K562 (cell line): ENCODE measurements at regions not wholly inside any gene's neighbourhood (a gene's known extent, or its start where the extent isn't known, plus 50 kb on each side); places are given as distances from the start of the nearest gene placed in this dataset.

Source experiments
- ATAC-seq: fragments of 200-7000 bp; cut with Tn5 transposase; 3 replicates; pipeline ENCODE4 v1.9.1; 2020; ENCODE audit warnings: moderate library complexity
- BruUV-seq: library from RNA; stranded (reverse); fragments of 400-500 nt; replicated peaks from 2 replicates; lab custom pipeline; 2021; lab: Mats Ljungman, UMichigan
- CTCF ChIA-PET: fragments of 300-600 bp; formaldehyde crosslinking; extraction: SDS; loops from one replicate; lab custom pipeline; 2021; ENCODE audit warnings: low intra/inter-chr PET ratio; lab: Yijun Ruan, JAX
- POLR2A ChIA-PET: fragments of 300-600, 350-650 bp; sonication (Branson Sonifier 250); formaldehyde crosslinking; extraction: SDS; loops from one replicate; lab custom pipeline; 2021; ENCODE audit warnings: antibody characterized with exemption, inconsistent platforms; lab: Yijun Ruan, JAX
- DNase-seq, 4 experiments: peaks; one replicate each; pipeline versions ENCODE4 v3.0.0 to v3.0.0-alpha.2; 2011 to 2018; ENCODE audit warnings: low spot score in 3 of 4, mixed read lengths in 3 of 4; ENCODE audit errors: extremely low read depth in 1 of 4
- FAIRE-seq: peaks from 2 replicates; lab custom pipeline; 2011; peaks lifted over from hg19 to GRCh38; lab: Jason Lieb, UNC
- H2AFZ ChIP-seq: 2 replicates; pipeline ENCODE4 v1.6.0; 2011; ENCODE audit warnings: low read depth, low read length, control low read depth, inconsistent platforms
- H3K27ac ChIP-seq: fragments of 200-600 bp; 3 replicates; pipeline ENCODE4 v1.8.0; 2011; ENCODE audit warnings: low read depth, mild to moderate bottlenecking, control low read depth, inconsistent platforms, low read length, moderate library complexity, mixed read lengths; ENCODE audit errors: extremely low read depth
- H3K27me3 ChIP-seq, 2 experiments: fragments of 300-600 bp in 1 of 2; 2 replicates in 1 of 2; 3 replicates in 1 of 2; pipeline versions ENCODE4 v1.6.0 to v1.8.0; 2011; ENCODE audit warnings: inconsistent platforms in 2 of 2, low read length in 2 of 2, mild to moderate bottlenecking in 1 of 2, mixed read lengths in 1 of 2, moderate library complexity in 1 of 2; ENCODE audit not compliant: control insufficient read depth in 2 of 2, insufficient read depth in 2 of 2
- H3K36me3 ChIP-seq: fragments of 300-600 bp; 3 replicates; pipeline ENCODE4 v1.8.0; 2011; ENCODE audit warnings: mild to moderate bottlenecking, low read length, inconsistent platforms; ENCODE audit not compliant: control insufficient read depth, insufficient read depth
- H3K4me1 ChIP-seq, 2 experiments: fragments of 200-600 bp in 1 of 2; replicated peaks in 1 of 2; 2 replicates in 1 of 2; 3 replicates in 1 of 2; pipeline versions ENCODE4 v1.5.1 to v1.8.0; 2011; ENCODE audit warnings: inconsistent platforms in 2 of 2, low read length in 2 of 2, mild to moderate bottlenecking in 1 of 2, mixed read lengths in 1 of 2, moderate library complexity in 1 of 2; ENCODE audit not compliant: control insufficient read depth in 2 of 2, insufficient read depth in 2 of 2
- H3K4me2 ChIP-seq: 2 replicates; pipeline ENCODE4 v1.6.1; 2011; ENCODE audit warnings: low read length, control low read depth, inconsistent platforms, mixed read lengths; ENCODE audit not compliant: insufficient read depth
- H3K4me3 ChIP-seq: fragments of 200-600 bp; sonication (generic), shearing (Covaris generic); 2 replicates; pipeline ENCODE4 v1.5.1; 2016; ENCODE audit warnings: control low read depth, inconsistent platforms
- H3K79me2 ChIP-seq: fragments of 200-600 bp; 3 replicates; pipeline ENCODE4 v1.8.0; 2011; ENCODE audit warnings: low read length, inconsistent platforms; ENCODE audit not compliant: control insufficient read depth, insufficient read depth
- H3K9ac ChIP-seq, 2 experiments: 2 replicates each; pipeline versions ENCODE4 v1.6.0 to v1.6.1; 2011; ENCODE audit warnings: low read depth in 2 of 2, low read length in 2 of 2, control low read depth in 1 of 2, inconsistent platforms in 1 of 2, mild to moderate bottlenecking in 1 of 2, mixed read lengths in 1 of 2; ENCODE audit not compliant: insufficient read depth in 1 of 2
- H3K9me1 ChIP-seq: one replicate; pipeline ENCODE4 v1.6.0; 2011; ENCODE audit warnings: inconsistent platforms, mild to moderate bottlenecking, low read length, moderate library complexity; ENCODE audit not compliant: control insufficient read depth, insufficient read depth
- H3K9me3 ChIP-seq: replicated peaks from 2 replicates; pipeline ENCODE4 v1.5.1; 2011; ENCODE audit warnings: low read depth, low read length, inconsistent platforms; ENCODE audit not compliant: control insufficient read depth, insufficient read depth
- H4K20me1 ChIP-seq: replicated peaks from 2 replicates; pipeline ENCODE4 v1.6.1; 2011; ENCODE audit warnings: low read length, inconsistent platforms, mixed read lengths; ENCODE audit not compliant: control insufficient read depth, insufficient read depth
- AFF1 ChIP-seq, 2 experiments: fragments of 450-650 bp; IDR thresholded peaks; 2 replicates each; pipeline ENCODE4 v1.6.1; 2018; ENCODE audit warnings: mild to moderate bottlenecking in 2 of 2, low read depth in 1 of 2; ENCODE audit not compliant: partially characterized antibody in 2 of 2
- ERF ChIP-seq: fragments of 450-650 bp; formaldehyde crosslinking; IDR thresholded peaks from 2 replicates; pipeline ENCODE4 v1.4.0; 2020; ENCODE audit warnings: mild to moderate bottlenecking, mixed read lengths
- GTF2A2 ChIP-seq: IDR thresholded peaks from 2 replicates; pipeline ENCODE4 v1.6.1; 2016; ENCODE audit warnings: mild to moderate bottlenecking, missing genetic modification characterization, missing compliant biosample characterization
- MEIS2 ChIP-seq: fragments of 450-650 bp; IDR thresholded peaks from 2 replicates; pipeline ENCODE4 v1.6.1; 2014; ENCODE audit warnings: mild to moderate bottlenecking; ENCODE audit not compliant: partially characterized antibody
- NCOR1 ChIP-seq: fragments of 450-650 bp; IDR thresholded peaks from 2 replicates; pipeline ENCODE4 v1.6.1; 2016; ENCODE audit warnings: mild to moderate bottlenecking, moderate library complexity
- NEUROD1 ChIP-seq: fragments of 150-350 bp; IDR thresholded peaks from 2 replicates; pipeline ENCODE4 v1.6.1; 2014; ENCODE audit warnings: borderline replicate concordance, low read length, low read depth; ENCODE audit not compliant: partially characterized antibody
- NUFIP1 ChIP-seq: fragments of 450-650 bp; IDR thresholded peaks from 2 replicates; pipeline ENCODE4 v1.6.1; 2018; ENCODE audit not compliant: partially characterized antibody
- PTRF ChIP-seq: fragments of 450-650 bp; IDR thresholded peaks from 2 replicates; pipeline ENCODE4 v1.6.1; 2016; ENCODE audit warnings: mild to moderate bottlenecking, missing genetic modification characterization, missing compliant biosample characterization
- RBM22 ChIP-seq: fragments of 200-400 bp; formaldehyde crosslinking; IDR thresholded peaks from 2 replicates; pipeline ENCODE4 v1.6.1; 2018; ENCODE audit warnings: low read length, low read depth; ENCODE audit not compliant: poor library complexity, severe bottlenecking
- SREBF1 ChIP-seq: fragments of 150-350 bp; IDR thresholded peaks from 2 replicates; pipeline ENCODE4 v1.6.1; 2014; ENCODE audit warnings: antibody characterized with exemption, low read depth, low read length, borderline replicate concordance
- TEAD4 ChIP-seq, 2 experiments: sonication (generic) in 1 of 2; formaldehyde crosslinking in 1 of 2; IDR thresholded peaks; 2 replicates each; pipeline versions ENCODE4 v1.6.1 to v1.8.0; 2012 to 2022; ENCODE audit warnings: borderline replicate concordance in 1 of 2, inconsistent platforms in 1 of 2, low read length in 1 of 2, mild to moderate bottlenecking in 1 of 2, missing genetic modification reagents in 1 of 2
- THAP7 ChIP-seq: fragments of 250-450 bp; sonication (Bioruptor Pico); IDR thresholded peaks from 2 replicates; pipeline ENCODE4 v1.5.0; 2021
- ZBTB8A ChIP-seq: fragments of 450-650 bp; IDR thresholded peaks from 2 replicates; pipeline ENCODE4 v1.6.1; 2018; ENCODE audit warnings: mild to moderate bottlenecking, moderate library complexity; ENCODE audit not compliant: partially characterized antibody
- WGBS: fragments of 100-300 bp; shearing (Covaris generic); methylation state at CpG from one replicate; pipeline ENCODE4 v1.1.6; 2016; ENCODE audit warnings: low coverage, mixed read lengths; ENCODE audit not compliant: insufficient coverage; ENCODE audit errors: missing lambda C conversion rate; 5-methylcytosine and 5-hydroxymethylcytosine counted together
- in situ Hi-C: fragments of 300-500 bp; cut with MboI; formaldehyde crosslinking; loops from 4 replicates; pipeline ENCODE4 v1.15.0; 2018; ENCODE audit warnings: inconsistent platforms, mixed read lengths
- intact Hi-C: fragments of 100-400 bp; cut with micrococcal nuclease; formaldehyde crosslinking; loops from 2 replicates; pipeline ENCODE4 v1.14.2; 2022

- FAIRE-seq (no peak), ATAC-seq (no peak), DNase-seq (no peak)
- no peak overlapping the region for H3K9ac ChIP-seq
- H3K9me1 ChIP-seq = no peaks in the 10 kb centered on the region
- H3K4me2 ChIP-seq = no peak overlapping the region
- POLR2A ChIA-PET = interaction anchor here (1.0 kb wide), 1 partner anchor 16 kb away, joined by 3 read pairs; no protein-coding TSS in a partner anchor
- no peaks in the 10 kb centered on the region for H3K9me3 ChIP-seq
- H3K79me2 ChIP-seq = no peaks in the 10 kb centered on the region
- no peak for TF ChIP-seq NUFIP1
- TF ChIP-seq RBM22 = no peak
- no peak for TF ChIP-seq AFF1 (IDR thresholded peaks at IDR 0.05; ENCODE audit: low read depth in 1 of 2, partially characterized antibody in 2 of 2)
- TF ChIP-seq GTF2A2 = no peak
- TF ChIP-seq NEUROD1 = no peak
- TF ChIP-seq TEAD4 (IDR thresholded peaks at IDR 0.05; ENCODE audit: low read length) = no peak
- no peak for TF ChIP-seq TEAD4 (CRISPR knock-in tag; IDR thresholded peaks at IDR 0.05; ENCODE audit: borderline replicate concordance)
- no peak for TF ChIP-seq ERF (CRISPR knock-in tag)
- TF ChIP-seq THAP7 = no peak
- TF ChIP-seq ZBTB8A = no peak
- no peak for TF ChIP-seq MEIS2
- TF ChIP-seq PTRF (tag) = no peak
- TF ChIP-seq NCOR1 = no peak
- TF ChIP-seq SREBF1 = no peak
- no peak overlapping the region for H2AFZ ChIP-seq
- intact Hi-C loops (no loop called here), in situ Hi-C loops (no loop called here)
- no peak overlapping the region for H3K27ac ChIP-seq
- H3K4me1 ChIP-seq = no peaks in the 10 kb centered on the region
- H4K20me1 ChIP-seq = no peaks in the 10 kb centered on the region
- no peaks in the 10 kb centered on the region for H3K36me3 ChIP-seq
- CTCF ChIA-PET = no interaction called here
- H3K27me3 ChIP-seq = no peaks in the 10 kb centered on the region
- 0% methylated on average over 4 of the region's 4 CpGs for WGBS
- no TSS peak for BruUV-seq
- no peak overlapping the region for H3K4me3 ChIP-seq
Measured at GRCh38 chr13:36612230-36612629, 61.6 kb upstream of the SERTM1 start.
